Neural cell (in vitro differentiated cells): ENCODE measurements at regions not wholly inside any gene's neighbourhood (a gene's known extent, or its start where the extent isn't known, plus 50 kb on each side); places are given as distances from the start of the nearest gene placed in this dataset.

Source experiments
- H2AFZ ChIP-seq: fragments of 200-600, 300-800 bp; sonication (generic), shearing (Covaris generic); 2 replicates; pipeline ENCODE4 v1.6.0; 2014; ENCODE audit warnings: low read depth, mild to moderate bottlenecking, antibody characterized with exemption, low read length, moderate library complexity
- H3F3A ChIP-seq: fragments of 200-600 bp; shearing (Covaris generic); 2 replicates; pipeline ENCODE4 v1.6.1; 2016; ENCODE audit warnings: mild to moderate bottlenecking, moderate library complexity, mixed read lengths, antibody characterized with exemption, low read length; ENCODE audit not compliant: insufficient read depth, poor library complexity, severe bottlenecking
- H3K27ac ChIP-seq: fragments of 200-600, 300-800 bp; sonication (generic), shearing (Covaris generic); 2 replicates; pipeline ENCODE4 v1.5.1; 2014; ENCODE audit warnings: mild to moderate bottlenecking, low read length, moderate library complexity
- H3K27me3 ChIP-seq: fragments of 300-800, 200-600 bp; sonication (generic), shearing (Covaris generic); 2 replicates; pipeline ENCODE4 v1.6.0; 2014; ENCODE audit warnings: mild to moderate bottlenecking, low read depth, low read length, moderate library complexity; ENCODE audit not compliant: insufficient read depth
- H3K36me3 ChIP-seq: fragments of 300-800, 200-600 bp; sonication (generic), shearing (Covaris generic); 2 replicates; pipeline ENCODE4 v1.5.1; 2014; ENCODE audit warnings: mild to moderate bottlenecking, antibody characterized with exemption, low read length, moderate library complexity; ENCODE audit not compliant: insufficient read depth
- H3K4me2 ChIP-seq: fragments of 300-800, 200-600 bp; sonication (generic), shearing (Covaris generic); 2 replicates; pipeline ENCODE4 v1.6.0; 2014; ENCODE audit warnings: mild to moderate bottlenecking, low read length
- H3K4me3 ChIP-seq: fragments of 300-800, 200-600 bp; sonication (generic), shearing (Covaris generic); 2 replicates; pipeline ENCODE4 v1.5.1; 2014; ENCODE audit warnings: mild to moderate bottlenecking, low read length, moderate library complexity
- H3K79me2 ChIP-seq: fragments of 200-600 bp; shearing (Covaris generic); replicated peaks from 2 replicates; pipeline ENCODE4 v1.6.0; 2014; ENCODE audit warnings: mild to moderate bottlenecking, low read length, moderate library complexity; ENCODE audit not compliant: insufficient read depth
- H3K9ac ChIP-seq: fragments of 300-800, 200-600 bp; sonication (generic), shearing (Covaris generic); 2 replicates; pipeline ENCODE4 v1.6.1; 2016; ENCODE audit warnings: mild to moderate bottlenecking, low read length, mixed read lengths
- H3K9me2 ChIP-seq: fragments of 200-600 bp; shearing (Covaris generic); 2 replicates; pipeline ENCODE4 v1.6.1; 2016; ENCODE audit warnings: mild to moderate bottlenecking, low read length, mixed read lengths; ENCODE audit not compliant: insufficient read depth
- H3K9me3 ChIP-seq: fragments of 200-600, 300-800 bp; sonication (generic), shearing (Covaris generic); 2 replicates; pipeline ENCODE4 v1.6.1; 2016; ENCODE audit warnings: mild to moderate bottlenecking, mixed run types, low read length, moderate library complexity, mixed read lengths
- H4K20me1 ChIP-seq: fragments of 200-600 bp; shearing (Covaris generic); 2 replicates; pipeline ENCODE4 v1.6.1; 2016; ENCODE audit warnings: mild to moderate bottlenecking, mixed run types; ENCODE audit not compliant: insufficient read depth
- CTCF ChIP-seq: fragments of 450-650 bp; IDR thresholded peaks from 2 replicates; pipeline ENCODE4 v1.5.1; 2014; ENCODE audit warnings: antibody characterized with exemption, mild to moderate bottlenecking, moderate library complexity; ENCODE audit not compliant: poor library complexity, severe bottlenecking
- EP300 ChIP-seq: fragments of 450-650 bp; conservative IDR thresholded peaks from 2 replicates; pipeline ENCODE4 v1.6.1; 2014; ENCODE audit warnings: antibody characterized with exemption, mild to moderate bottlenecking, moderate library complexity; ENCODE audit not compliant: poor library complexity, severe bottlenecking
- EZH2 ChIP-seq: fragments of 200-600, 300-800 bp; shearing (Covaris generic), sonication (generic); IDR thresholded peaks from 2 replicates; pipeline ENCODE4 v1.6.1; 2014; ENCODE audit warnings: antibody characterized with exemption, low read length, borderline replicate concordance, mild to moderate bottlenecking; ENCODE audit not compliant: insufficient read depth, poor library complexity, severe bottlenecking
- MXI1 ChIP-seq: fragments of 450-650 bp; conservative IDR thresholded peaks from 2 replicates; pipeline ENCODE4 v1.6.1; 2014; ENCODE audit warnings: antibody characterized with exemption, mild to moderate bottlenecking; ENCODE audit not compliant: poor library complexity, severe bottlenecking
- POLR2AphosphoS5 ChIP-seq: IDR thresholded peaks from 2 replicates; pipeline ENCODE4 v1.6.1; 2012
- RAD21 ChIP-seq: fragments of 450-650 bp; conservative IDR thresholded peaks from 2 replicates; pipeline ENCODE4 v1.6.1; 2014; ENCODE audit warnings: antibody characterized with exemption, mild to moderate bottlenecking, moderate library complexity
- SMC3 ChIP-seq: fragments of 450-650 bp; conservative IDR thresholded peaks from 2 replicates; pipeline ENCODE4 v1.6.1; 2014; ENCODE audit warnings: antibody characterized with exemption, mild to moderate bottlenecking, moderate library complexity; ENCODE audit not compliant: poor library complexity
- TAF1 ChIP-seq: IDR thresholded peaks from 2 replicates; pipeline ENCODE4 v1.6.1; 2012; ENCODE audit warnings: low read depth
- TF ChIP-seq, protein P1 (sequence below): IDR thresholded peaks from 2 replicates; pipeline ENCODE4 v1.6.1; 2012; ENCODE audit warnings: borderline replicate concordance

- Histone ChIP-seq H3K4me2 (no peak overlapping the region), H3F3A (no peaks in the 10 kb centered on the region), H3K36me3 (no peaks in the 10 kb centered on the region), H3K9me2 (no peaks in the 10 kb centered on the region), H2AFZ (no peak overlapping the region), H3K9me3 (no peaks in the 10 kb centered on the region), H4K20me1 (no peaks in the 10 kb centered on the region), H3K27ac (no peak overlapping the region), H3K4me3 (no peak overlapping the region), H3K79me2 (no peaks in the 10 kb centered on the region), H3K27me3 (no peaks in the 10 kb centered on the region), H3K9ac (no peak overlapping the region)
- TF ChIP-seq CTCF (no peak), SMC3 (no peak), MXI1 (no peak), EP300 (no peak), POLR2AphosphoS5 (no peak), EZH2 (no peak), TAF1 (no peak), RAD21 (no peak)
- TF ChIP-seq, protein P1, sequence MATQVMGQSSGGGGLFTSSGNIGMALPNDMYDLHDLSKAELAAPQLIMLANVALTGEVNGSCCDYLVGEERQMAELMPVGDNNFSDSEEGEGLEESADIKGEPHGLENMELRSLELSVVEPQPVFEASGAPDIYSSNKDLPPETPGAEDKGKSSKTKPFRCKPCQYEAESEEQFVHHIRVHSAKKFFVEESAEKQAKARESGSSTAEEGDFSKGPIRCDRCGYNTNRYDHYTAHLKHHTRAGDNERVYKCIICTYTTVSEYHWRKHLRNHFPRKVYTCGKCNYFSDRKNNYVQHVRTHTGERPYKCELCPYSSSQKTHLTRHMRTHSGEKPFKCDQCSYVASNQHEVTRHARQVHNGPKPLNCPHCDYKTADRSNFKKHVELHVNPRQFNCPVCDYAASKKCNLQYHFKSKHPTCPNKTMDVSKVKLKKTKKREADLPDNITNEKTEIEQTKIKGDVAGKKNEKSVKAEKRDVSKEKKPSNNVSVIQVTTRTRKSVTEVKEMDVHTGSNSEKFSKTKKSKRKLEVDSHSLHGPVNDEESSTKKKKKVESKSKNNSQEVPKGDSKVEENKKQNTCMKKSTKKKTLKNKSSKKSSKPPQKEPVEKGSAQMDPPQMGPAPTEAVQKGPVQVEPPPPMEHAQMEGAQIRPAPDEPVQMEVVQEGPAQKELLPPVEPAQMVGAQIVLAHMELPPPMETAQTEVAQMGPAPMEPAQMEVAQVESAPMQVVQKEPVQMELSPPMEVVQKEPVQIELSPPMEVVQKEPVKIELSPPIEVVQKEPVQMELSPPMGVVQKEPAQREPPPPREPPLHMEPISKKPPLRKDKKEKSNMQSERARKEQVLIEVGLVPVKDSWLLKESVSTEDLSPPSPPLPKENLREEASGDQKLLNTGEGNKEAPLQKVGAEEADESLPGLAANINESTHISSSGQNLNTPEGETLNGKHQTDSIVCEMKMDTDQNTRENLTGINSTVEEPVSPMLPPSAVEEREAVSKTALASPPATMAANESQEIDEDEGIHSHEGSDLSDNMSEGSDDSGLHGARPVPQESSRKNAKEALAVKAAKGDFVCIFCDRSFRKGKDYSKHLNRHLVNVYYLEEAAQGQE, result no peak
Observed at GRCh38 chr2:5132281-5132680, 559.9 kb upstream of the SOX11 start.

DNA sequence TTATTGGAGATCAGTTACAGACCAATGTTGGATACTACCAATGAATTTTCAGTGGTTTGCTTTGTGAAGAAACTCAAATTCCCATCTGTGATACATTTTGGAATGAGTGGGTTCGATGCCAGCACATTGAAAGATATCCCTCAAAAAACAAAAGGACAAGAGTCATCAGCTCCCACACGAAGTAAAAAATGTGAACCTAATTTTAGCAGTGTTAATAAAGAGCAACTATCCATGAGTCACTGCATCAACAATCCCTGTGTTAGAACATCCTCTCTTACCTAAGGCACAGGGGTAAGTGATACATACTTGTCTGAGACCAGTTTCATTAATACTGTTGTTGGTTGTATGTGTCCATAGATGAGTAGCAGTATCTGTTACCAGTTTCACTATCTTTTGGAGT, 551.8 kb upstream of the SOX11 start:
- Histone ChIP-seq H3K9ac (no peak overlapping the region), H3F3A (no peaks in the 10 kb centered on the region), H3K27ac (no peak overlapping the region), H4K20me1 (no peaks in the 10 kb centered on the region), H3K79me2 (no peaks in the 10 kb centered on the region), H3K4me3 (no peak overlapping the region), H2AFZ (no peak overlapping the region), H3K4me2 (no peak overlapping the region), H3K27me3 (no peaks in the 10 kb centered on the region), H3K9me3 (no peaks in the 10 kb centered on the region), H3K9me2 (no peaks in the 10 kb centered on the region), H3K36me3 (no peaks in the 10 kb centered on the region)
- no peak for TF ChIP-seq EZH2
- no peak for TF ChIP-seq SMC3
- TF ChIP-seq POLR2AphosphoS5, result no peak
- TF ChIP-seq RAD21, result no peak
- no peak for TF ChIP-seq MXI1
- no peak for TF ChIP-seq EP300
- TF ChIP-seq CTCF, result no peak
- TF ChIP-seq, protein P1, result no peak
- no peak for TF ChIP-seq TAF1
